HepG2 (cell line): ENCODE measurements at regions not wholly inside any gene's neighbourhood (a gene's known extent, or its start where the extent isn't known, plus 50 kb on each side); places are given as distances from the start of the nearest gene placed in this dataset.

Source experiments
- ATAC-seq: fragments of 200-7000 bp; cut with Tn5 transposase; 3 replicates; pipeline ENCODE4 v1.9.1; 2020; ENCODE audit warnings: mild to moderate bottlenecking, moderate library complexity
- BruUV-seq: library from RNA; stranded (reverse); fragments of 400-500 nt; replicated peaks from 2 replicates; lab custom pipeline; 2021; lab: Mats Ljungman, UMichigan
- CTCF ChIA-PET: fragments of 300-600 bp; formaldehyde crosslinking; extraction: SDS; loops from one replicate; lab custom pipeline; 2021; ENCODE audit warnings: low total read pairs, inconsistent platforms, low intra/inter-chr PET ratio; lab: Yijun Ruan, JAX
- POLR2A ChIA-PET: fragments of 350-600 bp; sonication (Branson Sonifier 250); formaldehyde crosslinking; loops from one replicate; lab custom pipeline; 2020; ENCODE audit warnings: antibody characterized with exemption, inconsistent platforms; lab: Yijun Ruan, JAX
- DNase-seq: peaks from one replicate; pipeline ENCODE4 v3.0.0-alpha.2; 2015; ENCODE audit warnings: low spot score
- FAIRE-seq: peaks from 3 replicates; lab custom pipeline; 2011; peaks lifted over from hg19 to GRCh38; lab: Jason Lieb, UNC
- H2AFZ ChIP-seq: one replicate; pipeline ENCODE4 v1.6.1; 2011; ENCODE audit warnings: low read length, inconsistent platforms
- H3K27ac ChIP-seq: fragments of 300-600 bp; 3 replicates; pipeline ENCODE4 v1.8.0; 2011; ENCODE audit warnings: mixed run types, mild to moderate bottlenecking, mixed read lengths, low read length, inconsistent platforms; ENCODE audit not compliant: insufficient read depth; ENCODE audit errors: extremely low read length
- H3K27me3 ChIP-seq, 2 experiments: fragments of 200-600 bp in 1 of 2; 2 replicates in 1 of 2; 3 replicates in 1 of 2; pipeline versions ENCODE4 v1.6.0 to v1.8.0; 2011; ENCODE audit warnings: low read length in 2 of 2, mild to moderate bottlenecking in 2 of 2, moderate library complexity in 2 of 2, inconsistent platforms in 1 of 2; ENCODE audit not compliant: insufficient read depth in 2 of 2, control insufficient read depth in 1 of 2
- H3K36me3 ChIP-seq, 2 experiments: fragments of 200-600 bp in 1 of 2; replicated peaks in 1 of 2; 2 replicates in 1 of 2; 3 replicates in 1 of 2; pipeline versions ENCODE4 v1.5.1 to v1.8.0; 2011; ENCODE audit warnings: low read length in 2 of 2, inconsistent platforms in 1 of 2; ENCODE audit not compliant: insufficient read depth in 2 of 2, control insufficient read depth in 1 of 2
- H3K4me1 ChIP-seq: 2 replicates; pipeline ENCODE4 v1.5.1; 2012; ENCODE audit warnings: low read length, inconsistent platforms; ENCODE audit not compliant: insufficient read depth
- H3K4me2 ChIP-seq: 2 replicates; pipeline ENCODE4 v1.6.0; 2011; ENCODE audit warnings: low read depth, low read length, inconsistent platforms
- H3K4me3 ChIP-seq, 3 experiments: fragments of 200-600 bp in 1 of 3; sonication (generic), shearing (Covaris generic) in 1 of 3; replicated peaks in 1 of 3; 2 replicates each; pipeline ENCODE4 v1.5.1; 2011 to 2016; ENCODE audit warnings: low read length in 3 of 3, inconsistent platforms in 2 of 3, low read depth in 2 of 3, mild to moderate bottlenecking in 2 of 3, control low read depth in 1 of 3, mixed read lengths in 1 of 3; ENCODE audit not compliant: insufficient read depth in 1 of 3
- H3K79me2 ChIP-seq: one replicate; pipeline ENCODE4 v1.6.1; 2011; ENCODE audit warnings: low read length, inconsistent platforms; ENCODE audit not compliant: insufficient read depth
- H3K9ac ChIP-seq: 2 replicates; pipeline ENCODE4 v1.6.0; 2011; ENCODE audit warnings: mild to moderate bottlenecking, low read depth, low read length, inconsistent platforms; ENCODE audit not compliant: insufficient read depth
- H3K9me3 ChIP-seq: 2 replicates; pipeline ENCODE4 v1.5.1; 2012; ENCODE audit warnings: mild to moderate bottlenecking, low read length
- H4K20me1 ChIP-seq: 2 replicates; pipeline ENCODE4 v1.6.0; 2011; ENCODE audit warnings: inconsistent platforms, mild to moderate bottlenecking, low read length, moderate library complexity; ENCODE audit not compliant: insufficient read depth
- ADNP ChIP-seq: sonication (generic); formaldehyde crosslinking; IDR thresholded peaks from 2 replicates; pipeline ENCODE4 v1.4.0; 2020; ENCODE audit warnings: missing genetic modification reagents
- ATRX ChIP-seq: sonication (generic); formaldehyde crosslinking; IDR thresholded peaks from 2 replicates; pipeline ENCODE4 v1.4.0; 2020; ENCODE audit warnings: missing genetic modification reagents, borderline replicate concordance
- CREB1 ChIP-seq, 2 experiments: fragments of 450-650 bp in 1 of 2; IDR thresholded peaks; 2 replicates each; pipeline ENCODE4 v1.6.1; 2016 to 2017; ENCODE audit warnings: control low read depth in 1 of 2, mild to moderate bottlenecking in 1 of 2, missing compliant biosample characterization in 1 of 2, missing genetic modification characterization in 1 of 2
- DMAP1 ChIP-seq: IDR thresholded peaks from 2 replicates; pipeline ENCODE4 v1.6.1; 2016
- EHMT2 ChIP-seq: fragments of 200-600 bp; sonication (generic); IDR thresholded peaks from 2 replicates; pipeline ENCODE4 v1.7.0; 2017; ENCODE audit warnings: antibody characterized with exemption, low read depth, low read length, borderline replicate concordance
- FOXM1 ChIP-seq: sonication (generic); formaldehyde crosslinking; IDR thresholded peaks from 2 replicates; pipeline ENCODE4 v1.5.0; 2020; ENCODE audit warnings: missing genetic modification reagents
- KDM6A ChIP-seq: IDR thresholded peaks from 2 replicates; pipeline ENCODE4 v1.6.1; 2016; ENCODE audit warnings: low read depth
- KMT2B ChIP-seq: IDR thresholded peaks from 2 replicates; pipeline ENCODE4 v1.6.1; 2016; ENCODE audit warnings: missing genetic modification reagents, missing compliant biosample characterization
- MEIS2 ChIP-seq: sonication (generic); formaldehyde crosslinking; IDR thresholded peaks from 2 replicates; pipeline ENCODE4 v1.9.0; 2021; ENCODE audit warnings: mild to moderate bottlenecking, missing genetic modification reagents
- MXD3 ChIP-seq: IDR thresholded peaks from 2 replicates; pipeline ENCODE4 v1.6.1; 2016; ENCODE audit warnings: mild to moderate bottlenecking, missing biosample characterization, missing genetic modification reagents
- NR2F1 ChIP-seq, 2 experiments: fragments of 450-650 bp in 1 of 2; formaldehyde crosslinking in 1 of 2; IDR thresholded peaks; 2 replicates each; pipeline versions ENCODE4 v1.5.0 to v1.6.1; 2016 to 2020; ENCODE audit warnings: mild to moderate bottlenecking in 1 of 2, missing compliant biosample characterization in 1 of 2, missing genetic modification reagents in 1 of 2, moderate library complexity in 1 of 2
- PHB2 ChIP-seq: fragments of 450-650 bp; IDR thresholded peaks from 2 replicates; pipeline ENCODE4 v1.6.1; 2018; ENCODE audit not compliant: partially characterized antibody
- PHF8 ChIP-seq: sonication (generic); formaldehyde crosslinking; IDR thresholded peaks from 2 replicates; pipeline ENCODE4 v1.5.0; 2020; ENCODE audit warnings: missing genetic modification reagents
- SAFB2 ChIP-seq: sonication (generic); formaldehyde crosslinking; IDR thresholded peaks from 2 replicates; pipeline ENCODE4 v1.5.1; 2020; ENCODE audit warnings: missing genetic modification reagents, low read depth, mild to moderate bottlenecking, borderline replicate concordance
- SKI ChIP-seq: fragments of 450-650 bp; IDR thresholded peaks from one replicate; pipeline ENCODE4 v1.6.1; 2018; ENCODE audit warnings: mild to moderate bottlenecking; ENCODE audit not compliant: partially characterized antibody
- TIGD3 ChIP-seq: sonication (generic); formaldehyde crosslinking; IDR thresholded peaks from 2 replicates; pipeline ENCODE4 v1.5.1; 2020; ENCODE audit warnings: mild to moderate bottlenecking, missing genetic modification reagents, borderline replicate concordance
- U2AF1 ChIP-seq: fragments of 200-400 bp; formaldehyde crosslinking; optimal IDR thresholded peaks from 2 replicates; pipeline ENCODE3; 2017; ENCODE audit warnings: mild to moderate bottlenecking, low read depth, low read length
- ZNF563 ChIP-seq: sonication (generic); formaldehyde crosslinking; IDR thresholded peaks from 2 replicates; pipeline ENCODE4 v1.8.0; 2022; ENCODE audit warnings: mild to moderate bottlenecking, moderate library complexity, missing genetic modification reagents
- ZNF567 ChIP-seq: sonication (generic); formaldehyde crosslinking; IDR thresholded peaks from 2 replicates; pipeline ENCODE4 v1.8.1; 2023; ENCODE audit warnings: mild to moderate bottlenecking, missing genetic modification reagents, borderline replicate concordance
- ZNF619 ChIP-seq: sonication (generic); formaldehyde crosslinking; IDR thresholded peaks from 2 replicates; pipeline ENCODE4 v1.4.0; 2020; ENCODE audit warnings: mild to moderate bottlenecking, missing genetic modification reagents
- ZNF773 ChIP-seq: sonication (generic); formaldehyde crosslinking; IDR thresholded peaks from 2 replicates; pipeline ENCODE4 v1.4.0; 2020; ENCODE audit warnings: missing genetic modification reagents, borderline replicate concordance
- ZNF777 ChIP-seq: sonication (generic); formaldehyde crosslinking; IDR thresholded peaks from 2 replicates; pipeline ENCODE4 v1.4.0; 2020; ENCODE audit warnings: missing genetic modification reagents
- WGBS: methylation state at CpG from one replicate; pipeline ENCODE4 v1.1.6; 2017; ENCODE audit warnings: low lambda C conversion rate; 5-methylcytosine and 5-hydroxymethylcytosine counted together
- in situ Hi-C: cut with HindIII; loops from 2 replicates; pipeline ENCODE4 v1.10.0; 2017; ENCODE audit warnings: low pct_unique_long_range_greater_than_20kb; ENCODE audit not compliant: extremely low pct_ligation_motif_present
- intact Hi-C: fragments of 100-400 bp; cut with micrococcal nuclease; formaldehyde crosslinking; loops from one replicate; pipeline ENCODE4 v1.10.0; 2022; ENCODE audit not compliant: unreplicated experiment

GRCh38 chr4:123838474-123838873 lies 441.9 kb downstream of the SPRY1 start:
- H3K9me3 ChIP-seq = no peaks in the 10 kb centered on the region
- H3K27ac ChIP-seq = no peak overlapping the region
- H2AFZ ChIP-seq = no peak overlapping the region
- WGBS = 29% methylated on average over 1 of the region's 1 CpG
- H3K36me3 ChIP-seq = no peaks in the 10 kb centered on the region
- ATAC-seq (no peak), DNase-seq (no peak), FAIRE-seq (no peak)
- H3K9ac ChIP-seq = no peak overlapping the region
- H4K20me1 ChIP-seq = no peaks in the 10 kb centered on the region
- no peak overlapping the region for H3K4me3 ChIP-seq
- no peak overlapping the region for H3K4me2 ChIP-seq
- CTCF ChIA-PET = no interaction called here
- POLR2A ChIA-PET = no interaction called here
- no TSS peak for BruUV-seq
- no peak for TF ChIP-seq PHB2
- TF ChIP-seq TIGD3 (CRISPR knock-in tag) = no peak
- no peak for TF ChIP-seq MEIS2 (CRISPR knock-in tag)
- no peak for TF ChIP-seq SAFB2 (CRISPR knock-in tag)
- no peak for TF ChIP-seq EHMT2
- no peak for TF ChIP-seq ZNF777 (CRISPR knock-in tag)
- no peak for TF ChIP-seq U2AF1
- no peak for TF ChIP-seq KDM6A (CRISPR knock-in tag)
- TF ChIP-seq ADNP (CRISPR knock-in tag) = no peak
- intact Hi-C loops = no loop called here
- H3K4me1 ChIP-seq = peaks cover 13% of the 10 kb centered on the region
- in situ Hi-C loops = no loop called here
- H3K27me3 ChIP-seq = no peaks in the 10 kb centered on the region
- H3K79me2 ChIP-seq = no peaks in the 10 kb centered on the region

GRCh38 chr4:123840197-123840596 lies 443.6 kb downstream of the SPRY1 start:
- POLR2A ChIA-PET = no interaction called here
- H3K4me1 ChIP-seq = peaks cover 13% of the 10 kb centered on the region
- no peaks in the 10 kb centered on the region for H3K36me3 ChIP-seq
- no peak overlapping the region for H3K9ac ChIP-seq
- H3K79me2 ChIP-seq = no peaks in the 10 kb centered on the region
- no peak for DNase-seq
- in situ Hi-C loops = no loop called here
- H3K4me3 ChIP-seq = no peak overlapping the region
- no peaks in the 10 kb centered on the region for H4K20me1 ChIP-seq
- H3K4me2 ChIP-seq = no peak overlapping the region
- FAIRE-seq = no peak
- intact Hi-C loops = no loop called here
- no peak overlapping the region for H3K27ac ChIP-seq
- BruUV-seq = no TSS peak
- no peaks in the 10 kb centered on the region for H3K27me3 ChIP-seq
- H2AFZ ChIP-seq = no peak overlapping the region
- ATAC-seq = no peak
- H3K9me3 ChIP-seq = no peaks in the 10 kb centered on the region
- CTCF ChIA-PET = no interaction called here
- TF ChIP-seq NR2F1 (CRISPR knock-in tag; IDR thresholded peaks at IDR 0.05) (no peak), ATRX (CRISPR knock-in tag) (no peak), MXD3 (no peak), CREB1 (IDR thresholded peaks at IDR 0.05) (no peak), CREB1 (CRISPR knock-in tag; IDR thresholded peaks at IDR 0.05) (no peak), SKI (no peak), DMAP1 (CRISPR knock-in tag) (no peak), PHF8 (CRISPR knock-in tag) (no peak), ZNF619 (no peak), KMT2B (CRISPR knock-in tag) (no peak), FOXM1 (CRISPR knock-in tag) (no peak), ZNF773 (CRISPR knock-in tag) (no peak), ZNF563 (CRISPR knock-in tag) (no peak), ZNF567 (CRISPR knock-in tag) (no peak)
